GM18868 (cell line): ENCODE measurements at regions not wholly inside any gene's neighbourhood (a gene's known extent, or its start where the extent isn't known, plus 50 kb on each side); places are given as distances from the start of the nearest gene placed in this dataset.
"Not testable (repeated sequence)": the region's sequence is repeated elsewhere in the genome, so short reads cannot be mapped to it uniquely, and the experiment has no call there.

ENCODE experiments used
- ATAC-seq: cut with Tn5 transposase; IDR thresholded peaks from one replicate; pipeline ENCODE4 v1.9.1; 2021; ENCODE audit warnings: mild to moderate bottlenecking, moderate library complexity; ENCODE audit not compliant: unreplicated experiment

- ATAC-seq = no peak
Measured at GRCh38 chr7:23887660-23888059, 177.6 kb downstream of the STK31 start.

- no peak for ATAC-seq
Measured at GRCh38 chr7:23888958-23889357, 178.9 kb downstream of the STK31 start.

DNA sequence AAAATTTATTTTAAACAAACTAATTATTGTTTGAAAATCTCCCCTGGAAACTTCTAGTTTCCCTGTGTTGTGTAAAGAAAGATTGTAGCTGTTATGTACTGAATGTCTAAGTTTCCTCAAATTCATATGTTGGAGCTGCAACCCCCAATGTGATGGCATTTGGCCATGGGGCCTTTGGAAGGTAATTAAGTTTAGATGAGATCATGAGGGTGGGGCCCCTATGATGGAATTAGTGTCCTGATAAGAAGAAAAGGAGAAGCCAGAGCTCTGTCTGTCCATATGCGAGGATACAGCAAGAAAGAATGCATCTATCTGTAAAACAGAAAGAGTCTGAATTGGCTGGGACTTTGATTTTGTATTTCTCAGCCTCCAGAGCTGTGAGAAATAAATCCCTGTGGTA, 179.5 kb downstream of the STK31 start:
- ATAC-seq = no peak

GRCh38 chr7:23892019-23892418, 182.0 kb downstream of the STK31 start:
- no peak for ATAC-seq

GRCh38 chr7:23893176-23893941, 183.3 kb downstream of the STK31 start:
- ATAC-seq = no peak

DNA sequence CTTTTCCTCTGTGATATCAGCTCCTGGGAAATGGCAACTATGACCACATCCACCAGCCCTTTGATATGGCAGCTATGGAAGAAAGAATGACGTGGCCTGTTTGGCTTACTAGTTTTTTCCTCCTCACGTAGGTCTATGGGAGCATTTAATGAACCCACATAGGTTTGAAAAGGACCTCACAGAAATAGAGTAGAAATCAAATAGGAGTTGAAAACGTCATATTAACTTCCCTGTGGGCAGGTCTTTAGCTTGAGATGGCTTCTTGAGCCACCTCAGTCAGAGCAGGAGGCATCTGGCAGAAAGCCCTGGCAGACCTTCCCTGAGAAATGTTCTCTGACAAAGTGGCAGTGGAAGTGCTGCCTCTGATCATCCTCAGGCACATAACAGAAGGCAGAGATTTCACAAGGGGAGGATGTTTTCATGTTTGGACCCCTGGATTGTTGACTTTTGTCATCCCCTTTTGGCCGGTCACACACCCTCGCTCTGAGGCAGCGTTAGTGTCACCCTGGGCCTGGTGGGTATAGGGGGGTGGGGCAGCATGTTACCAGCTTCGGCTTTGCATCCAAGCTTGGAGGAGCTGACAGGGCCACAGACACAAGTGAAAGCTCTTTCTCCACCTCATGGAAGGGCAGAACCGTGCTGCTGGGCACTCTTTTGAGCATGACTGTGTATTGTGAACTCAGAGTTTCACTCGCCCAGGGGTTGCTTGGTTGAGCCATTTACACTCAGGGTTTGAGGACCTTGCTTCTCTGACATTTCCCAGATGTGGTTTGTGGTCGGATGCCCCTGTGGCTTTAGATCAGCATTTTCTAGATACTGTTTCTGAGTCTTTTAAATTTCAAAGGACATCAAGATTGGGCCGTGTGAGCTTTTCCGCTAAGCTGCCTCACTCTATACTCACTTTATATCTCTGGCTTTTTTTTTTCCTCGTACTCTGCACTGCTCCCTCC, 184.2 kb downstream of the STK31 start:
- ATAC-seq = no peak

DNA sequence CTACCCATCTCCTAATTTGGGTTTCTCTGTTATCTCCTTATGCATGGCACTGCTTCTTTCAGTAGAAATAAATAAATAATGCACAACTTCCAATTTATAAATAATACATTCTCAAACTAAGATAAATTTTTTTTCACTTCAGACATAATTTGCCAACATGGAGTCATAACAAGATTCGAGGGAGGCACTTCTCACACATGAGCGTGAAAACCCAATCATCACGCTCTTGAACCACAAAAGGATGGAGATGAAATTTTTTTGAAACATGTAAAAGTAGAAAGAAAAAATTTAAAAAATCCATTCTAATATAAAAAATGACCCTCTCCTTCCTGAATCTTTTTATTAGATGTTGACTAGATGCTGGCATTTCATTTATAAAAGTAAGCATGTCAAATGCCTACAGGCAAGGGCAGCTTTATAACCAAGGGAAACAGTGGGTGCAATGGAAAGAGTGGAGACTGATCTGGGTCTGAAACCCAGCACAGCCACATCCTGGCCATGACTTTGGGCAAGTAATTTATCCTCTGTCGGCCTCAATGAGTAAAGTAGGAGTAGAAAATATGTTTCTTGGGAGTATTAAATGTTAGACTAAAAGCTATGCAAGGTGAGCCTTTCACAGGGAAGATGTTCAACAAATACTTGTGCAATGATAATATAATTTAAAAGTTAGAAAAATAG, 185.0 kb downstream of the STK31 start:
- ATAC-seq = no peak

- ATAC-seq = no peak
Measured at GRCh38 chr7:23895666-23896096, 185.7 kb downstream of the STK31 start.

GRCh38 chr7:23898619-23899018, 188.6 kb downstream of the STK31 start:
- ATAC-seq = no peak

DNA sequence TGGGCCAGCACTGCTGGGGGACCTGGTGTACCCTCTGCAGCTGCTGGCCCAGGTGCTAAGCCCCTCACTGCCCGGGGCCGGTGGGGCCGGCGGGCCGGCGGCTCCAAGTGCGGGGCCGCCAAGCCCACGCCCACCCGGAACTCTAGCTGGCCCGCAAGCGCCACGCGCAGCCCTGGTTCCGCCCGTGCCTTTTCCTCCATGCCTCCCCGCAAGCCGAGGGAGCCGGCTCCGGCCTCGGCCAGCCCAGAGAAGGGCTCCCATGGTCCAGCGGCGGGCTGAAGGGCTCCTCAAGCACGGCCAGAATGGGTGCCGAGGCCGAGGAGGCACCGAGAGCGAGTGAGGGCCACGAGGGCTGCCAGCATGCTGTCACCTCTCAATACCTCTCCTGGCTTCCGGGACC, 194.9 kb downstream of the STK31 start:
- ATAC-seq = not testable (repeated sequence)

GRCh38 chr7:23907012-23907411, 197.0 kb downstream of the STK31 start:
- ATAC-seq = no peak

- ATAC-seq = no peak
Measured at GRCh38 chr7:23909426-23909825, 199.4 kb downstream of the STK31 start.

DNA sequence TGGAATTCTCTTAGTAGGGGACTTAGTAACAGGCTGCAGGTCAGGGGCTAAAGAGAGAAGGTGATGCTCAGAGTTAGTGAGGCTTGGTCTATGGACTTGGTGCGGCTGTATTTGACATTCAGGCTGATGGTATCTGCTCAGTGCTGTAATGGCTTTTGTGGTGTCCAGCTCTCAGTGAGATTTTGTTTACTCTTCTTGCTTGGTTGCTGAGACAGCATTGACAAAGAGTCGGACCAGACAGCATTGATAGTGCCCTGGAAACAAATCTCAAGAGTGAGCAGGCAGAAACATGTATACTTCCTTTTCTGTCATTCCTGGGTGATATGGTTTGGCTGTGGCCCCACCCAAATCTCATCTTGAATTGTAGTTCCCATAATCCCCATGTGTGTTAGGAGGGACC, 202.0 kb downstream of the STK31 start:
- no peak for ATAC-seq

DNA sequence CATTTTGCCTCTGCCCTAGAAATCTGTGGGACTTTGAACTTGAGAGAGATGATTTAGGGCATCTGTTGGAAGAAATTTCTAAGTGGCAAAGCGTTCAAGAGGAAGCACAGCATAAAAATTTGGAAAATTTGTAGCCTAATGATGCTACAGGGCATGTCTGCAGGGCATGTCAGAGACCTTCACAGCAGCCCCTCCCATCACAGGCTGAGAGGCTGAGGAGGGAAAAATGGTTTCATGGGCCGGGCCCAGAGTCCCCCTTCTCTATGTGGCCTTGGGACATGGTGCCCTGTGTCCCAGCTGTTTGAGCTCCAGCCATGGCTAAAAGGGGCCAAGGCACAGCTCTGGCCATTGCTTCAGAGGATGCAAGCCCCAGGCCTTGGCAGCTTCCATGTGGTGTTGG, 203.0 kb downstream of the STK31 start:
- no peak for ATAC-seq

DNA sequence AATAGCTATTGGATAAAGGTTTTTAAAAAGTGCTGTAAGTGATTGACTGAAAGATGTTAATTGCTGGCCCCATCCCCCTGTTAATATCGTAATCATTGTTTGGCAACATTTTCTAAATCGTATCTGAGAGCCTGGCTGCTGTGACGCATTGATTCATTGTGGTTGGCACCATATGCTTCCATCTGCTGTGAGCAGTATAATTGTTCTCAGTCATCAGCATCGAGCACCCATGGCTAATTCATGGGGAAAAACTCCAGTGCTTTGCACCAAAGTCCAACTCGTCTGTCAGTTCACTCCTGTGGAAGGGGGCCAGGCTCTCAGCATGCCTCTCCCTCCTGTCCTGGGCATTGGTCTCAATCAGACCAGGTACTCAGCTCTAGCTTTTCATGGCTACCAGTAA, 205.2 kb downstream of the STK31 start:
- ATAC-seq = no peak

DNA sequence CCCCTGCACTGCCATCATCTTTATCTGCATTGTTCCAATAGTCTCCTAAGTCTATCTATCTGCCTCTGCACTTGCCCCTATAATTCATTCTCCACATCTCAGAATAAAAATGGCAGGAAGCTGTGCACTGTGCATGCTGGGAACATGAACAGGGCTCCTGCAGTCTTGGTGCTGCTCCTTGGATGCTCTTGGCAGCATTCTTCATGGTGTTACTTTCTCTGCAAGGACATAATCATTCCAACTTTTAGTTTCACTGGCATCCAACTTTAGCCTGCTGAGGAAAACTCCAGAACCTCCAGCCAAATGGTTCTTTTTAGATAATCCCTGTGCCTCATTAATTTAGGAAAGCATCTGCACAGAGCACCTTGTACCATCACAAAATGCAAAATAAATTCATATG, 208.3 kb downstream of the STK31 start:
- no peak for ATAC-seq

DNA sequence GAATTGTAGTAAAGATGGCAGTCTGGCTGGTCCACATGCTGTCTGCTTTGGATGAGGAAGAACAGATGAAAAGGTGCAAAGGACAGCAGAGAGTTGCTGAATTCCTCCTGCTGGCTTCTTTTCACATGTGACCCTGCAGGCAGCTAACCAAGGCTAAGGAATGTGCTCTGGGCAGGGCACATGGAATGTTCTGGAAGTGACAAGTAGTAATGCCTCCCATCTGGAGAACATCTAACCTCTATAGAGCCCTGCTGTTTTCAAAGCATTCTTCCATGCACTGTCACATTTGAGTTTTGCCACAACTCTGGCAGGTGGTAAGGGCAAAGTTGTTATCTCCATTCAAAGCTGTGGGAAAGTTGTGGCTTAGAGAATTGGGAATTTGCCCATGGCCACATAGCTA, 208.8 kb downstream of the STK31 start:
- no peak for ATAC-seq

GRCh38 chr7:23925088-23925487, 215.1 kb downstream of the STK31 start:
- ATAC-seq = no peak

DNA sequence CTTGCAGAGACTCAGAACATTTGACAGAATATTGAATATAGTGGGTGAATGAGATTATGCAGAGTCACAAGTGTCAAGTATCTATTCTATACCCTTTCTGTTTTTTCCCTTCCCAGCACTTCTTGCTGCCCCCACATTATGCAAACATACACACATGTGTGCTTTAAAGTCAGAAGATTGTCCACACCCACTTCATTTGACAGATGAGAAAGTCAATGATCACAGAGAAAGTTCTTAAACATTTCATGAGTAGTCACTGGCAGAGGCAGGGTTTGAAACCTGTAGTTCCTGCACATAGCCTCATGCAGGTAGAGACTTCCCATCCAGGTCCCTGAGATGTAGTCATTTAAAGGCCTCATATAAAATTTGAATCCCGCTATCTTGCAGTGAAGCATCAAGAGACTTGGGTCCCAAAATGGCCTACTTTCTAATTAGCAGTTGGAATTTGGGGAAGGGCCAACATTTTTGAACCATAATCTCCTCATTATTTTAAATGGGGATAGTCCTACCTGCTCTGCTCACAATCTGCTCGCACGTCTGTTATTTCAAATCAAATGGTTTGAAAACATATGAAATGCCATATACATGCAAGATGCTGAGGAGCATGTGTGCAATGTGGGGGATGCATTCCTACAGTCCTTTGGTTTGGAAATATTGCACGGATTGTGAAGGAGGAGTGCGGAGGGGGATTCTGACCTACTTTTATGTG, 217.8 kb downstream of the STK31 start:
- no peak for ATAC-seq

DNA sequence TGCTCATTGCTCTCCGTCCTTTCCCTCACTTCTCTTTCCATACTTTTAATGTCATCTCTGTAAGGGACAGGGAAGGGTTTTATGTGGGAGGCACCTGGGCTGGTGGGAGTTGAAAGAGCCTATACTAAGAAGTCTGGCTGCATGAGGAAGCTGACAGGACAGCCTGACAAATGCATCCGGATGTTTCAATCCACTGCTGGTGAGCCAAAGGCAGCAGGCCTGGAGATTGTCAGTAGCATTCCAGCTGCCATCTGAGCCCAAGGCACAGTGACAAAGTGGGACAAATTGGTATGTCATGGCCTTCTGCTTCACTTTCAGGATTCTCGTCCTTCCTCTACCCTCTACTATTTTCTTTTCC, 218.4 kb downstream of the STK31 start:
- ATAC-seq = no peak

GRCh38 chr7:23930312-23930711, 220.3 kb downstream of the STK31 start:
- ATAC-seq = no peak
